ENCODE measurements at regions not wholly inside any gene's neighbourhood (a gene's known extent, or its start where the extent isn't known, plus 50 kb on each side); places are given as distances from the start of the nearest gene placed in this dataset.

DNA sequence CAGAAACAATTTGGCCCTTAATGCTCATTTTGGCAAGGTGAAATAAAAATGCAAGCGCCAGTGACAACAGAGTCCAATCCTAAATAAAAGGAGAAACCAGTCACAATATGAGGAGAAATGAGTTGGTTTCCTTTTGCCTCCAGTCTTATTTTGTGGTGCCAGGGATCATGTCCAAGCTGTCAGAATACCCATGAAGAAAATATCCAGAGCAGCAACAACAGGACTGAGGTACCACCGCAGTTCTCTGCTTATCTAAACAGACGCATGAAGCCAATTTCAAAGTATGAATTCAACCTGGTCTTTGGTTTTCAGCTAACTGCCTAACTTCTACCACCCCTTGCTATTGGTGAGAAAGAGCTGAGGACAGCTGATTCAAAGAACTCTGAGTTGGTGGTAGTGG lies 199.9 kb upstream of the MAGEB2 start:
- TF ChIP-seq CTCF (conservative IDR thresholded peaks at IDR 0.05; ENCODE audit: low read length) = no peak
- TF ChIP-seq EZH2phosphoT487 (IDR thresholded peaks at IDR 0.05; ENCODE audit: borderline replicate concordance, low read depth, low read length) = no peak

Measured in OCI-LY7 (cell line).